BJ (cell line): ENCODE measurements at regions not wholly inside any gene's neighbourhood (a gene's known extent, or its start where the extent isn't known, plus 50 kb on each side); places are given as distances from the start of the nearest gene placed in this dataset. TPM values are rescaled to one million over a fixed set of nuclear protein-coding genes. Genes with fewer than 3 reads are reported as not detected.

Experiments
- CTCF ChIA-PET: fragments of 350-600 bp; formaldehyde crosslinking; extraction: SDS; loops from one replicate; lab custom pipeline; 2021; ENCODE audit warnings: antibody characterized with exemption, inconsistent platforms; lab: Yijun Ruan, JAX
- POLR2A ChIA-PET: fragments of 300-600 bp; sonication (Branson Sonifier 250); formaldehyde crosslinking; extraction: SDS; loops from one replicate; lab custom pipeline; 2021; ENCODE audit warnings: antibody characterized with exemption; lab: Charles Lee
- DNase-seq: peaks from one replicate; pipeline ENCODE4 v3.0.0-alpha.2; 2011; ENCODE audit warnings: low read depth
- H3K27me3 ChIP-seq: 2 replicates; pipeline ENCODE4 v1.6.0; 2011; ENCODE audit warnings: low read length; ENCODE audit not compliant: control insufficient read depth, insufficient read depth
- H3K36me3 ChIP-seq: 2 replicates; pipeline ENCODE4 v1.5.1; 2011; ENCODE audit warnings: low read length; ENCODE audit not compliant: control insufficient read depth, insufficient read depth
- H3K4me3 ChIP-seq: 2 replicates; pipeline ENCODE4 v1.5.1; 2011; ENCODE audit warnings: low read depth, mild to moderate bottlenecking, control low read depth, low read length
- small RNA-seq: library from RNA; depleted of rRNA; stranded (forward); fragments of <200 nt; gene quantifications from one replicate; pipeline ENCODE3, GENCODE V24; 2012; ENCODE audit warnings: low replicate concordance, low read depth; ENCODE audit not compliant: insufficient read length
- TF ChIP-seq, protein P1 (sequence below): IDR thresholded peaks from 2 replicates; pipeline ENCODE4 v1.5.1; 2011; ENCODE audit warnings: low read depth, mild to moderate bottlenecking, control low read depth, inconsistent platforms, low read length, moderate library complexity; ENCODE audit not compliant: insufficient read depth

DNA sequence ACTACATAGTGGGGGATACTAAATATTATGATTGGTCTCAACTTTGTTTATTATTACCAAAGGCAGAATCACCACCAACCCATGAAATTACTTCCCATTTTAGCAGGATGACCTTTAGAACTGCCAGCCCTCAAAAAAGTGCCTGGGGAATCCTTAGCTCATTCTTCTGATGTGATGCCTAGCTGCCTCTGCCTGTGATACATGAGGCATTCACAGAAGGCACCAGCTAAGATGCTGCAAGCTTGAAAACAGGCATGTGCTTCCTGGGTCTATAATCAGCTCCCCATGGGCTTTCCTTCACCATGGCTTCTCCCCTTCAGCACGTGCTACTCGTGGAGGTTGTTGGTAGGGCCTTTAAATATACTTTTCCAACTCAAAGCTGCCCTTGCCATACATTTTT, 50.4 kb upstream of the ARHGAP20 start:
- Histone ChIP-seq H3K36me3 (no peaks in the 10 kb centered on the region), H3K4me3 (no peak overlapping the region), H3K27me3 (no peaks in the 10 kb centered on the region)
- no peak for DNase-seq
- CTCF ChIA-PET, result no interaction called here
- POLR2A ChIA-PET, result no interaction called here
- TF ChIP-seq, protein P1, sequence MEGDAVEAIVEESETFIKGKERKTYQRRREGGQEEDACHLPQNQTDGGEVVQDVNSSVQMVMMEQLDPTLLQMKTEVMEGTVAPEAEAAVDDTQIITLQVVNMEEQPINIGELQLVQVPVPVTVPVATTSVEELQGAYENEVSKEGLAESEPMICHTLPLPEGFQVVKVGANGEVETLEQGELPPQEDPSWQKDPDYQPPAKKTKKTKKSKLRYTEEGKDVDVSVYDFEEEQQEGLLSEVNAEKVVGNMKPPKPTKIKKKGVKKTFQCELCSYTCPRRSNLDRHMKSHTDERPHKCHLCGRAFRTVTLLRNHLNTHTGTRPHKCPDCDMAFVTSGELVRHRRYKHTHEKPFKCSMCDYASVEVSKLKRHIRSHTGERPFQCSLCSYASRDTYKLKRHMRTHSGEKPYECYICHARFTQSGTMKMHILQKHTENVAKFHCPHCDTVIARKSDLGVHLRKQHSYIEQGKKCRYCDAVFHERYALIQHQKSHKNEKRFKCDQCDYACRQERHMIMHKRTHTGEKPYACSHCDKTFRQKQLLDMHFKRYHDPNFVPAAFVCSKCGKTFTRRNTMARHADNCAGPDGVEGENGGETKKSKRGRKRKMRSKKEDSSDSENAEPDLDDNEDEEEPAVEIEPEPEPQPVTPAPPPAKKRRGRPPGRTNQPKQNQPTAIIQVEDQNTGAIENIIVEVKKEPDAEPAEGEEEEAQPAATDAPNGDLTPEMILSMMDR, result no peak

Small RNA genes in the stretch of these regions (small RNA-seq; reads per million reads assigned to genes)
- gene AP002963.1 (not detected), gene RNA5SP350 (not detected)
